ENCODE measurements at regions not wholly inside any gene's neighbourhood (a gene's known extent, or its start where the extent isn't known, plus 50 kb on each side); places are given as distances from the start of the nearest gene placed in this dataset.

GRCh38 chr4:111943796-111944203, 201.5 kb upstream of the FAM241A start:
- TF ChIP-seq GABPA (IDR thresholded peaks at IDR 0.05 in 1 of 2, conservative IDR thresholded peaks at IDR 0.05 in 1 of 2) = no peak
- peak; percentile 35 for TF ChIP-seq CTCF (IDR thresholded peaks at IDR 0.05; ENCODE audit: low read depth, low read length, missing input control)
- TF ChIP-seq NR2F2 (IDR thresholded peaks at IDR 0.05) = no peak
- TF ChIP-seq RAD21 (IDR thresholded peaks at IDR 0.05) = peak; percentile 54 to 69
- TF ChIP-seq MAX (IDR thresholded peaks at IDR 0.05) = no peak
- TF ChIP-seq TAF1 (conservative IDR thresholded peaks at IDR 0.05) = no peak
- no peak for TF ChIP-seq FOXA1 (IDR thresholded peaks at IDR 0.05)
- no peak for TF ChIP-seq SP1 (IDR thresholded peaks at IDR 0.05)
- no peak for TF ChIP-seq ZBTB33 (IDR thresholded peaks at IDR 0.05)
- peak; percentile 20 for TF ChIP-seq YY1 (IDR thresholded peaks at IDR 0.05)
- TF ChIP-seq REST (IDR thresholded peaks at IDR 0.05) = no peak
- TF ChIP-seq JUND (IDR thresholded peaks at IDR 0.05) = no peak

Data from liver (tissue), 3 donors.